MCF 10A (cell line): ENCODE measurements at regions not wholly inside any gene's neighbourhood (a gene's known extent, or its start where the extent isn't known, plus 50 kb on each side); places are given as distances from the start of the nearest gene placed in this dataset.

Source experiments
- BruUV-seq: library from RNA; stranded (reverse); fragments of 400-500 nt; replicated peaks from 2 replicates; lab custom pipeline; 2021; lab: Mats Ljungman, UMichigan
- CTCF ChIA-PET: fragments of 300-600 bp; sonication (Branson Sonifier 250); formaldehyde crosslinking; extraction: SDS; loops from one replicate; lab custom pipeline; 2021; ENCODE audit warnings: antibody characterized with exemption, inconsistent platforms; lab: Yijun Ruan, JAX
- POLR2A ChIA-PET: fragments of 300-600, 350-650 bp; sonication (Branson Sonifier 250); formaldehyde crosslinking; extraction: SDS; loops from one replicate; lab custom pipeline; 2020; ENCODE audit warnings: antibody characterized with exemption, inconsistent platforms; lab: Yijun Ruan, JAX
- DNase-seq: peaks from one replicate; pipeline ENCODE4 v3.0.0-alpha.2; 2018; ENCODE audit not compliant: unreplicated experiment
- H3K27ac Mint-ChIP-seq: one replicate; pipeline ENCODE4 v1.8.0; 2022; ENCODE audit warnings: mild to moderate bottlenecking, low read depth, mixed read lengths; ENCODE audit not compliant: unreplicated experiment
- H3K27me3 Mint-ChIP-seq: one replicate; pipeline ENCODE4 v1.8.0; 2022; ENCODE audit warnings: mixed read lengths; ENCODE audit not compliant: insufficient read depth, unreplicated experiment
- H3K36me3 Mint-ChIP-seq: one replicate; pipeline ENCODE4 v1.8.0; 2022; ENCODE audit warnings: mild to moderate bottlenecking, moderate library complexity, mixed read lengths; ENCODE audit not compliant: insufficient read depth, unreplicated experiment
- H3K4me1 Mint-ChIP-seq: one replicate; pipeline ENCODE4 v1.8.0; 2022; ENCODE audit warnings: mixed read lengths; ENCODE audit not compliant: insufficient read depth, unreplicated experiment
- H3K4me3 Mint-ChIP-seq: one replicate; pipeline ENCODE4 v1.8.0; 2022; ENCODE audit warnings: mild to moderate bottlenecking, moderate library complexity, mixed read lengths; ENCODE audit not compliant: unreplicated experiment
- H3K9me3 Mint-ChIP-seq: one replicate; pipeline ENCODE4 v1.8.0; 2022; ENCODE audit warnings: mixed read lengths; ENCODE audit not compliant: unreplicated experiment
- intact Hi-C: fragments of 100-400 bp; cut with micrococcal nuclease; formaldehyde crosslinking; loops from 2 replicates; pipeline ENCODE4 v1.14.1; 2022
- TF ChIP-seq, protein P1 (sequence below): fragments of 200-600 bp; IDR thresholded peaks from one replicate; pipeline ENCODE4 v1.8.0; 2022; ENCODE audit warnings: antibody characterized with exemption, mild to moderate bottlenecking; ENCODE audit not compliant: unreplicated experiment

DNA sequence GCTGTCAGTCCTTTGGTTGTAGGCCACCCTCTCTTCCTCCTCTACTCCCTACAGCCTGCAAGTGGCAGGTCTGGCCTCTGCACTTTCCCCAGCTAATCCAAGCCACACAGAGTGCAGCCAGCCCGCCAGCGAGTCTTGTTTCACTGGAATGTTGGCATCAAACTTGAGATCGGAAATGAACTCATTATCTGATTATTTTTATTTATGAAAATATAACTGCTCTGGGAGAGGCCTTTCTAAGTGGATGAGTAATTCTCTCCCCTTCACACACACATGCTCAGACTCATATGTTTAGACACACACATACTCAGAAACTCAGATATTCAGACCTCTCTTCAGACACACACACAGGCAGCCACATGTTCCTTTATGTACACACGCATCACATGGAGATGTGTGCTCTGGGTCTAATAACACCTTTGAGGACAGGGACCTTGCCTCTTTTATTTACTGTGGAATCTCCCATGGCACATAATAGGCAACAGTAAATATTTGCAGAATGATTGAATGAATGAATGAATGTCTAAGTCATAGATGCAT, 151.3 kb downstream of the ZFP36L2 start:
- DNase-seq = peak; percentile 96
- TF ChIP-seq, protein P1, sequence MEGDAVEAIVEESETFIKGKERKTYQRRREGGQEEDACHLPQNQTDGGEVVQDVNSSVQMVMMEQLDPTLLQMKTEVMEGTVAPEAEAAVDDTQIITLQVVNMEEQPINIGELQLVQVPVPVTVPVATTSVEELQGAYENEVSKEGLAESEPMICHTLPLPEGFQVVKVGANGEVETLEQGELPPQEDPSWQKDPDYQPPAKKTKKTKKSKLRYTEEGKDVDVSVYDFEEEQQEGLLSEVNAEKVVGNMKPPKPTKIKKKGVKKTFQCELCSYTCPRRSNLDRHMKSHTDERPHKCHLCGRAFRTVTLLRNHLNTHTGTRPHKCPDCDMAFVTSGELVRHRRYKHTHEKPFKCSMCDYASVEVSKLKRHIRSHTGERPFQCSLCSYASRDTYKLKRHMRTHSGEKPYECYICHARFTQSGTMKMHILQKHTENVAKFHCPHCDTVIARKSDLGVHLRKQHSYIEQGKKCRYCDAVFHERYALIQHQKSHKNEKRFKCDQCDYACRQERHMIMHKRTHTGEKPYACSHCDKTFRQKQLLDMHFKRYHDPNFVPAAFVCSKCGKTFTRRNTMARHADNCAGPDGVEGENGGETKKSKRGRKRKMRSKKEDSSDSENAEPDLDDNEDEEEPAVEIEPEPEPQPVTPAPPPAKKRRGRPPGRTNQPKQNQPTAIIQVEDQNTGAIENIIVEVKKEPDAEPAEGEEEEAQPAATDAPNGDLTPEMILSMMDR = no peak
- Mint-ChIP-seq H3K27ac (peak overlapping the region; percentile 89), H3K9me3 (no peaks in the 10 kb centered on the region), H3K4me3 (peak overlapping the region; percentile 76), H3K27me3 (no peaks in the 10 kb centered on the region), H3K36me3 (peaks cover 12% of the 10 kb centered on the region), H3K4me1 (peaks cover 64% of the 10 kb centered on the region)
- ChIA-PET CTCF (interaction anchor here (0.7 to 2.7 kb wide), 6 partner anchors 24 to 153 kb away, joined by 3 to 14 read pairs (median 6); no protein-coding TSS in a partner anchor), POLR2A (interaction anchor here (0.8 to 4.3 kb wide), 19 partner anchors 8 to 151 kb away, joined by 3 to 64 read pairs (median 5); partner anchors contain the start of gene ZFP36L2)
- BruUV-seq = no TSS peak
- intact Hi-C loops = loop anchor here (1.0 to 10.0 kb wide), 4 partner anchors 51 to 100 kb away; no protein-coding TSS in a partner anchor

DNA sequence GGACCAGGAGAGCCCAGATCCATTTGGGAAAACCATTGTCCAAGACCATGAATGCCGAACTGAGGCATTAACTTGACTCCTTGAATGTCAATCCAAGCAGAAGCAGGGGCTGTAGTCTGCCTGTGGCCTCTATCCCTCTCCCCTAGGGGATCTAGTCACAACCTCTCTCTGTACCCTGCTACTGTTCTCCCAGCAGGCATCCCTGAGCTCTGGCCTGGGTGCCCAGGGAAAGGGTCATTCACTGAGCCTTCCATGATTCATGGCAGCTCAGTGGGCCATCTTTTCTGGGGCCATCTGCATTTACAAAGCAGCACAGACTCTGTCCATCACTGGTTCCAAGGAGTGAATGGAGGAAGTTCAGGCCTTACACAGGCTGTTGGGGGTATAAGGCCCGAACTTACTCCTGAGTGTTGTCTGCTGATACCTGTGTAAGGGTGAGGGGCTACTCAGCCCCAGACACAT, 151.8 kb downstream of the ZFP36L2 start:
- peak overlapping the region; percentile 89 for H3K27ac Mint-ChIP-seq
- peaks cover 7% of the 10 kb centered on the region for H3K36me3 Mint-ChIP-seq
- TF ChIP-seq, protein P1 = no peak
- H3K4me3 Mint-ChIP-seq = peak overlapping the region; percentile 76
- H3K4me1 Mint-ChIP-seq = peaks cover 67% of the 10 kb centered on the region
- DNase-seq = no peak
- intact Hi-C loops = loop anchor here (1.0 to 10.0 kb wide), 4 partner anchors 50 to 100 kb away; no protein-coding TSS in a partner anchor
- BruUV-seq = TSS peak; percentile 97
- no peaks in the 10 kb centered on the region for H3K27me3 Mint-ChIP-seq
- CTCF ChIA-PET = interaction anchor here (0.7 to 2.7 kb wide), 9 partner anchors 19 to 247 kb away, joined by 3 to 14 read pairs (median 4); no protein-coding TSS in a partner anchor
- POLR2A ChIA-PET = interaction anchor here (0.8 to 4.3 kb wide), 19 partner anchors 9 to 152 kb away, joined by 3 to 64 read pairs (median 5); partner anchors contain the start of gene ZFP36L2
- H3K9me3 Mint-ChIP-seq = no peaks in the 10 kb centered on the region

DNA sequence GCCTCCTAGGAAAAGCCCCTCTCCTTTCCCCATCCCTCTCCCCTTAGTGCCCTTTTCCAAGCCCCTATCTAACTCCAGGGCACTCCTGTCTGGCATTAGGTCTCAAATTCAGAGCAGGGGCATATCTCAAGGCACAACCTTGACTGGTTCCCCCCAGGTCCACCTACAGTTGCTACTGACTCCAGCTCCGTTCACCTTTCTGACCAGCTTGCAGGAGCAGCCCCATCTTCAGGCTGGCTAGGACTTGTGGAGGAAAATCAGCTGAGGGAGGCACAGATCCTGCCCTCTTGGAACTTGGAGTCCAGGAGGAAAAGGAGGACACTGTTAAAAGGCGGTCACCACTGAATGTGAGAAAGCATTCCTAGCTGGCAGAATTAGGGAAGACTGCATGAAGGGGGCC, 152.4 kb downstream of the ZFP36L2 start:
- H3K27ac Mint-ChIP-seq = peak overlapping the region; percentile 89
- CTCF ChIA-PET = interaction anchor here (0.7 to 2.7 kb wide), 11 partner anchors 19 to 246 kb away, joined by 3 to 14 read pairs (median 4); no protein-coding TSS in a partner anchor
- H3K9me3 Mint-ChIP-seq = no peaks in the 10 kb centered on the region
- no TSS peak for BruUV-seq
- TF ChIP-seq, protein P1 = no peak
- intact Hi-C loops = loop anchor here (10.0 kb wide), 1 partner anchor 99 kb away; no protein-coding TSS in a partner anchor
- no peaks in the 10 kb centered on the region for H3K27me3 Mint-ChIP-seq
- POLR2A ChIA-PET = interaction anchor here (0.9 to 4.3 kb wide), 28 partner anchors 9 to 467 kb away, joined by 3 to 64 read pairs (median 5); partner anchors contain the start of gene ZFP36L2
- DNase-seq = no peak
- peaks cover 66% of the 10 kb centered on the region for H3K4me1 Mint-ChIP-seq
- peak overlapping the region; percentile 76 for H3K4me3 Mint-ChIP-seq
- peaks cover 5% of the 10 kb centered on the region for H3K36me3 Mint-ChIP-seq

DNA sequence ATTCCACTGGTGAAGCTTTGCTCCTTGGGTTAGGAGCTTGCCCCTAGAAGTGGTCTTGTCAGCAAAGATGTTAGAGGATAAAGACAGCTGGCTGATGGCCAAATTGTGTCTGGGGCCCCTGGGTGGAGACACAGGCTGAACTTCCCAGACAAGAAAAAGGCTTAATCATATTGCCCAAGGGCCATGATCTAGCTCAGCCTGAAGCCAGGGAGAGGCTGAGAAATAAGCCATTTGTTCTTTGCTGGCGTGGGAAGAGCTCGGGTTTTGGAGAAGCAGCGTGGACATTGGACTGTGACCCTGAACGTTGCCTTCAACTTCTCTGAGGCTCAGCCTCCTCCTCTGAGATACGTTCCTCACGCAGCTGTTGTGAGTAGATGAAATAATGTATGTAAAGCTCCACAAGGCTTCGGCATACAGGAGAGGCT, 153.0 kb downstream of the ZFP36L2 start:
- no TSS peak for BruUV-seq
- peak overlapping the region; percentile 76 for H3K4me3 Mint-ChIP-seq
- TF ChIP-seq, protein P1 = no peak
- no peaks in the 10 kb centered on the region for H3K27me3 Mint-ChIP-seq
- H3K36me3 Mint-ChIP-seq = peaks cover 5% of the 10 kb centered on the region
- peak; percentile 93 for DNase-seq
- H3K9me3 Mint-ChIP-seq = no peaks in the 10 kb centered on the region
- POLR2A ChIA-PET = interaction anchor here (0.6 to 4.3 kb wide), 32 partner anchors 10 to 467 kb away, joined by 3 to 64 read pairs (median 5); partner anchors contain the start of gene ZFP36L2
- intact Hi-C loops = loop anchor here (10.0 kb wide), 1 partner anchor 99 kb away; no protein-coding TSS in a partner anchor
- peak overlapping the region; percentile 89 for H3K27ac Mint-ChIP-seq
- CTCF ChIA-PET = interaction anchor here (0.6 to 2.7 kb wide), 11 partner anchors 32 to 327 kb away, joined by 3 to 14 read pairs (median 3); no protein-coding TSS in a partner anchor
- peaks cover 68% of the 10 kb centered on the region for H3K4me1 Mint-ChIP-seq
